H1 (cell line): ENCODE measurements at regions not wholly inside any gene's neighbourhood (a gene's known extent, or its start where the extent isn't known, plus 50 kb on each side); places are given as distances from the start of the nearest gene placed in this dataset.

Experiments
- CTCF ChIA-PET: fragments of 300-600 bp; sonication (Branson Sonifier 250); formaldehyde crosslinking; loops from one replicate; lab custom pipeline; 2021; ENCODE audit not compliant: partially characterized antibody; lab: Charles Lee
- POLR2A ChIA-PET: fragments of 300-600 bp; sonication (Branson Sonifier 250); formaldehyde crosslinking; loops from one replicate; lab custom pipeline; 2021; ENCODE audit warnings: inconsistent platforms; ENCODE audit not compliant: partially characterized antibody; lab: Charles Lee
- DNase-seq, 2 experiments: peaks; one replicate each; pipeline versions ENCODE4 v3.0.0 to v3.0.0-alpha.2; 2010 to 2022; ENCODE audit warnings: low spot score in 2 of 2, low read depth in 1 of 2, mixed read lengths in 1 of 2
- FAIRE-seq: peaks from 2 replicates; lab custom pipeline; 2011; peaks lifted over from hg19 to GRCh38; lab: Jason Lieb, UNC
- H2AFZ ChIP-seq: 2 replicates; pipeline ENCODE4 v1.8.1; 2012; ENCODE audit warnings: low read length, inconsistent platforms
- H2AK5ac ChIP-seq: 2 replicates; pipeline ENCODE4 v1.6.1; 2013; ENCODE audit warnings: low read depth, low read length
- H2BK120ac ChIP-seq: replicated peaks from 2 replicates; pipeline ENCODE3; 2013; ENCODE audit warnings: low read depth, low read length, inconsistent platforms
- H2BK12ac ChIP-seq: 2 replicates; pipeline ENCODE4 v1.6.1; 2013; ENCODE audit warnings: low read depth, low read length
- H2BK15ac ChIP-seq: 2 replicates; pipeline ENCODE4 v1.6.1; 2013; ENCODE audit warnings: low read length
- H2BK20ac ChIP-seq: 2 replicates; pipeline ENCODE4 v1.6.1; 2013; ENCODE audit warnings: low read length
- H2BK5ac ChIP-seq: 2 replicates; pipeline ENCODE4 v1.6.1; 2013; ENCODE audit warnings: low read depth, low read length
- H3K14ac ChIP-seq: 2 replicates; pipeline ENCODE4 v1.6.1; 2013; ENCODE audit warnings: inconsistent platforms; ENCODE audit not compliant: insufficient read length
- H3K18ac ChIP-seq: 2 replicates; pipeline ENCODE4 v1.6.1; 2013; ENCODE audit warnings: low read length; ENCODE audit errors: extremely low read depth
- H3K23ac ChIP-seq: 2 replicates; pipeline ENCODE4 v1.6.1; 2013; ENCODE audit warnings: inconsistent platforms; ENCODE audit not compliant: insufficient read length
- H3K23me2 ChIP-seq: 2 replicates; pipeline ENCODE4 v1.6.1; 2013; ENCODE audit warnings: low read depth, low read length
- H3K27ac ChIP-seq: 2 replicates; pipeline ENCODE4 v1.6.1; 2011; ENCODE audit warnings: low read depth, low read length, inconsistent platforms
- H3K27me3 ChIP-seq, 4 experiments: replicated peaks in 1 of 4; 1 replicate in 1 of 4; 2 replicates in 3 of 4; pipeline versions ENCODE4 v1.6.1 to v1.8.1; 2011 to 2013; ENCODE audit warnings: low read length in 3 of 4, mild to moderate bottlenecking in 3 of 4, inconsistent platforms in 2 of 4, mixed read lengths in 2 of 4, moderate library complexity in 1 of 4; ENCODE audit not compliant: control insufficient read depth in 3 of 4, insufficient read depth in 3 of 4; ENCODE audit errors: extremely low read depth in 1 of 4
- H3K36me3 ChIP-seq, 4 experiments: 2 replicates each; pipeline versions ENCODE4 v1.6.1 to v1.8.1; 2011 to 2013; ENCODE audit warnings: mild to moderate bottlenecking in 4 of 4, low read length in 3 of 4, moderate library complexity in 2 of 4, control low read depth in 1 of 4, inconsistent platforms in 1 of 4; ENCODE audit not compliant: insufficient read depth in 4 of 4, control insufficient read depth in 2 of 4
- H3K4ac ChIP-seq: replicated peaks from 2 replicates; pipeline ENCODE3; 2013; ENCODE audit warnings: low read length, low read depth, mixed read lengths, inconsistent platforms; ENCODE audit not compliant: insufficient read length
- H3K4me1 ChIP-seq, 4 experiments: replicated peaks in 1 of 4; 1 replicate in 1 of 4; 2 replicates in 3 of 4; pipeline versions ENCODE4 v1.6.1 to v1.8.1; 2011 to 2013; ENCODE audit warnings: low read length in 3 of 4, inconsistent platforms in 2 of 4, mixed read lengths in 1 of 4; ENCODE audit not compliant: insufficient read depth in 4 of 4, control insufficient read depth in 3 of 4
- H3K4me2 ChIP-seq, 2 experiments: 2 replicates each; pipeline versions ENCODE4 v1.6.1 to v1.8.1; 2011 to 2013; ENCODE audit warnings: low read depth in 2 of 2, low read length in 2 of 2, control low read depth in 1 of 2, inconsistent platforms in 1 of 2, mild to moderate bottlenecking in 1 of 2; ENCODE audit not compliant: insufficient read depth in 1 of 2
- H3K4me3 ChIP-seq, 4 experiments: fragments of 200-600, 300-600 bp in 1 of 4; sonication (generic), shearing (Covaris generic), sonication (Bioruptor Twin) in 1 of 4; 2 replicates each; pipeline versions ENCODE4 v1.5.1 to v1.8.1; 2011 to 2016; ENCODE audit warnings: low read length in 4 of 4, low read depth in 3 of 4, control low read depth in 2 of 4, inconsistent platforms in 2 of 4, mild to moderate bottlenecking in 2 of 4, mixed read lengths in 1 of 4, moderate library complexity in 1 of 4; ENCODE audit not compliant: insufficient read depth in 2 of 4; ENCODE audit errors: extremely low read depth in 1 of 4
- H3K56ac ChIP-seq: replicated peaks from 2 replicates; pipeline ENCODE3; 2013; ENCODE audit warnings: low read depth, mild to moderate bottlenecking, mixed read lengths, low read length, inconsistent platforms; ENCODE audit not compliant: insufficient read length
- H3K79me1 ChIP-seq: 2 replicates; pipeline ENCODE4 v1.6.1; 2013; ENCODE audit warnings: low read depth, low read length, control low read depth
- H3K79me2 ChIP-seq, 2 experiments: 2 replicates each; pipeline versions ENCODE4 v1.6.1 to v1.8.1; 2012 to 2013; ENCODE audit warnings: low read length in 2 of 2, mild to moderate bottlenecking in 2 of 2, inconsistent platforms in 1 of 2; ENCODE audit not compliant: insufficient read depth in 2 of 2, control insufficient read depth in 1 of 2
- H3K9ac ChIP-seq, 4 experiments: replicated peaks in 1 of 4; 1 replicate in 1 of 4; 2 replicates in 3 of 4; pipeline versions ENCODE4 v1.6.1 to v1.8.1; 2011 to 2013; ENCODE audit warnings: low read depth in 3 of 4, low read length in 3 of 4, control low read depth in 2 of 4, mild to moderate bottlenecking in 2 of 4, moderate library complexity in 2 of 4, inconsistent platforms in 1 of 4; ENCODE audit errors: extremely low read depth in 1 of 4
- H3K9me3 ChIP-seq, 2 experiments: 2 replicates each; pipeline versions ENCODE4 v1.6.1 to v1.8.1; 2012 to 2013; ENCODE audit warnings: mild to moderate bottlenecking in 2 of 2, moderate library complexity in 2 of 2, control low read depth in 1 of 2, inconsistent platforms in 1 of 2, low read depth in 1 of 2, low read length in 1 of 2, mixed read lengths in 1 of 2; ENCODE audit not compliant: insufficient read depth in 2 of 2
- H4K20me1 ChIP-seq, 2 experiments: replicated peaks in 1 of 2; 2 replicates each; pipeline versions ENCODE3 to v1.8.1; 2011 to 2013; ENCODE audit warnings: inconsistent platforms in 2 of 2, low read length in 2 of 2, mild to moderate bottlenecking in 1 of 2; ENCODE audit not compliant: insufficient read depth in 2 of 2, control insufficient read depth in 1 of 2
- H4K5ac ChIP-seq: 2 replicates; pipeline ENCODE4 v1.6.1; 2013; ENCODE audit warnings: low read length, low read depth, mixed read lengths, inconsistent platforms; ENCODE audit not compliant: insufficient read length
- H4K8ac ChIP-seq: 2 replicates; pipeline ENCODE4 v1.8.0; 2013; ENCODE audit warnings: mild to moderate bottlenecking, moderate library complexity, low read length, inconsistent platforms; ENCODE audit not compliant: insufficient read depth; ENCODE audit errors: extremely low read depth
- H4K91ac ChIP-seq: replicated peaks from 2 replicates; pipeline ENCODE3; 2013; ENCODE audit warnings: low read length, mixed read lengths, inconsistent platforms; ENCODE audit not compliant: insufficient read length
- ASH2L ChIP-seq: fragments of 200-600, 300-600 bp; sonication (generic); IDR thresholded peaks from one replicate; pipeline ENCODE4 v1.7.1; 2017; ENCODE audit warnings: low read length
- CBX8 ChIP-seq: fragments of 300-800, 300-1000 bp; sonication (generic); IDR thresholded peaks from 2 replicates; pipeline ENCODE4 v1.7.1; 2016; ENCODE audit warnings: low read depth, low read length, borderline replicate concordance
- WGBS, 2 experiments: shearing (Covaris generic) in 1 of 2; methylation state at CpG; one replicate each; pipeline versions ENCODE4 v1.1.6 to v1.1.7; 2013 to 2015; ENCODE audit warnings: low lambda C conversion rate in 2 of 2, mixed read lengths in 2 of 2, inconsistent platforms in 1 of 2, low coverage in 1 of 2, missing lambda C conversion rate in 1 of 2; ENCODE audit not compliant: insufficient replicate concordance in 2 of 2, insufficient coverage in 1 of 2, insufficient read length in 1 of 2; ENCODE audit errors: extremely low coverage in 1 of 2, missing lambda C conversion rate in 1 of 2; 5-methylcytosine and 5-hydroxymethylcytosine counted together

- H3K36me3 ChIP-seq, result no peaks in the 10 kb centered on the region
- 0 out of 2 replicates have a peak, but pooled peaks cover 2% of the 10 kb centered on the region for H3K79me1 ChIP-seq
- H2BK5ac ChIP-seq, result no peak overlapping the region
- WGBS, 2 experiments, result 89% methylated on average over 25 of the region's 25 CpGs; no CpG with 5 or more reads in 1 of the 2 experiments
- H4K91ac ChIP-seq, result no peak overlapping the region
- H4K8ac ChIP-seq, result peak overlapping the region; percentile 73; the same call in 1 of the 2 replicates
- 0 out of 2 replicates have a peak overlapping the region, but pooled peaks have one; percentile 34 for H2BK20ac ChIP-seq
- H3K56ac ChIP-seq, result no peak overlapping the region
- FAIRE-seq, result no peak
- DNase-seq, result no peak
- H4K5ac ChIP-seq, result no peak overlapping the region
- no peak overlapping the region for H3K14ac ChIP-seq
- H2BK15ac ChIP-seq, result no peak overlapping the region
- peaks cover 4 to 20% (median 10%) of the 10 kb centered on the region in 4 experiments for H3K4me1 ChIP-seq
- H3K4me3 ChIP-seq, result no peak overlapping the region
- H2AK5ac ChIP-seq, result no peak overlapping the region
- no peaks in the 10 kb centered on the region for H3K9me3 ChIP-seq
- no peaks in the 10 kb centered on the region for H3K27me3 ChIP-seq
- H3K27ac ChIP-seq, result no peak overlapping the region
- H4K20me1 ChIP-seq, result no peaks in the 10 kb centered on the region
- H3K4me2 ChIP-seq, result no peak overlapping the region
- no peak overlapping the region for H2AFZ ChIP-seq
- POLR2A ChIA-PET, result interaction anchor here (0.9 to 1.4 kb wide), 2 partner anchors 8 to 13 kb away, joined by 3 read pairs; no protein-coding TSS in a partner anchor
- H3K4ac ChIP-seq, result no peak overlapping the region
- no peak overlapping the region for H3K9ac ChIP-seq
- CTCF ChIA-PET, result interaction anchor here (0.8 to 1.4 kb wide), 4 partner anchors 51 to 203 kb away, joined by 3 to 6 read pairs (median 4); no protein-coding TSS in a partner anchor
- H3K18ac ChIP-seq, result peak overlapping the region; percentile 25; the same call in 1 of the 2 replicates
- H3K23me2 ChIP-seq, result no peaks in the 10 kb centered on the region
- no peak overlapping the region for H2BK120ac ChIP-seq
- no peaks in the 10 kb centered on the region for H3K79me2 ChIP-seq
- no peak overlapping the region for H3K23ac ChIP-seq
- H2BK12ac ChIP-seq, result 0 out of 2 replicates have a peak overlapping the region, but pooled peaks have one; percentile 2
- TF ChIP-seq ASH2L (no peak), CBX8 (no peak)
Observed at GRCh38 chr11:70669871-70670675, 271.7 kb downstream of the CTTN start.
